SK-N-SH (cell line): ENCODE measurements at regions not wholly inside any gene's neighbourhood (a gene's known extent, or its start where the extent isn't known, plus 50 kb on each side); places are given as distances from the start of the nearest gene placed in this dataset.

Experiments
- CTCF ChIA-PET: fragments of 300-600, 350-600 bp; formaldehyde crosslinking; extraction: SDS; loops from one replicate; lab custom pipeline; 2021; lab: Yijun Ruan, JAX
- POLR2A ChIA-PET: fragments of 350-600 bp; sonication (Branson Sonifier 250); formaldehyde crosslinking; extraction: SDS; loops from one replicate; lab custom pipeline; 2020; ENCODE audit warnings: antibody characterized with exemption, inconsistent platforms; lab: Yijun Ruan, JAX
- DNase-seq: peaks from one replicate; pipeline ENCODE4 v3.0.0; 2012
- H2AFZ ChIP-seq: fragments of 200-600 bp; sonication (generic); 2 replicates; pipeline ENCODE4 v1.8.1; 2016; ENCODE audit warnings: antibody characterized with exemption, mild to moderate bottlenecking, low read depth
- H3F3A ChIP-seq: fragments of 200-600 bp; sonication (generic); replicated peaks from 2 replicates; pipeline ENCODE3; 2016; ENCODE audit warnings: antibody characterized with exemption, mild to moderate bottlenecking; ENCODE audit not compliant: insufficient read depth
- H3K27ac ChIP-seq, 2 experiments: fragments of 200-500 bp in 1 of 2; fragments of 200-600 bp in 1 of 2; sonication (Bioruptor generic) in 1 of 2; sonication (generic), shearing (Covaris generic) in 1 of 2; 2 replicates each; pipeline versions ENCODE4 v1.5.1 to v1.6.1; 2014 to 2016; ENCODE audit warnings: low read depth in 2 of 2, inconsistent platforms in 1 of 2, low read length in 1 of 2, mild to moderate bottlenecking in 1 of 2, mixed read lengths in 1 of 2
- H3K27me3 ChIP-seq: fragments of 200-600 bp; sonication (generic), shearing (Covaris generic); 2 replicates; pipeline ENCODE4 v1.6.1; 2016; ENCODE audit warnings: mixed run types; ENCODE audit not compliant: insufficient read depth
- H3K36me3 ChIP-seq, 2 experiments: fragments of 200-500 bp in 1 of 2; fragments of 200-600 bp in 1 of 2; sonication (Bioruptor generic) in 1 of 2; sonication (generic) in 1 of 2; replicated peaks in 1 of 2; 2 replicates each; pipeline versions ENCODE3 to v1.5.1; 2014 to 2016; ENCODE audit warnings: low read length in 1 of 2, mild to moderate bottlenecking in 1 of 2; ENCODE audit not compliant: insufficient read depth in 2 of 2, control insufficient read depth in 1 of 2
- H3K4me1 ChIP-seq, 2 experiments: fragments of 200-500 bp in 1 of 2; fragments of 200-600 bp in 1 of 2; sonication (Bioruptor generic) in 1 of 2; sonication (generic), shearing (Covaris generic) in 1 of 2; 2 replicates each; pipeline versions ENCODE4 v1.5.1 to v1.6.1; 2014 to 2016; ENCODE audit warnings: low read depth in 1 of 2, low read length in 1 of 2, mixed run types in 1 of 2; ENCODE audit not compliant: insufficient read depth in 2 of 2, control insufficient read depth in 1 of 2
- H3K4me2 ChIP-seq: fragments of 200-600 bp; sonication (generic), shearing (Covaris generic); 2 replicates; pipeline ENCODE4 v1.6.1; 2017; ENCODE audit warnings: mixed run types
- H3K4me3 ChIP-seq, 2 experiments: fragments of 200-500 bp in 1 of 2; fragments of 200-600 bp in 1 of 2; sonication (Bioruptor generic) in 1 of 2; sonication (generic), shearing (Covaris generic) in 1 of 2; 2 replicates each; pipeline versions ENCODE4 v1.5.1 to v1.8.1; 2014 to 2016; ENCODE audit warnings: low read depth in 2 of 2, inconsistent platforms in 1 of 2, low read length in 1 of 2, mild to moderate bottlenecking in 1 of 2, mixed read lengths in 1 of 2, moderate library complexity in 1 of 2
- H3K79me2 ChIP-seq: fragments of 200-600 bp; sonication (generic); 2 replicates; pipeline ENCODE4 v1.8.1; 2017; ENCODE audit warnings: mild to moderate bottlenecking; ENCODE audit not compliant: insufficient read depth
- H3K9ac ChIP-seq: fragments of 200-600 bp; sonication (generic); 2 replicates; pipeline ENCODE4 v1.6.1; 2017; ENCODE audit warnings: mixed run types
- H3K9me2 ChIP-seq: fragments of 200-600 bp; sonication (generic); 2 replicates; pipeline ENCODE4 v1.6.1; 2017; ENCODE audit warnings: mixed run types
- H3K9me3 ChIP-seq: fragments of 200-600 bp; sonication (generic); 2 replicates; pipeline ENCODE4 v1.6.1; 2017; ENCODE audit warnings: mixed run types, mild to moderate bottlenecking, moderate library complexity
- H4K20me1 ChIP-seq: fragments of 200-600 bp; sonication (generic); 2 replicates; pipeline ENCODE4 v1.6.1; 2017; ENCODE audit warnings: mild to moderate bottlenecking, mixed run types; ENCODE audit not compliant: insufficient read depth
- FOSL2 ChIP-seq: IDR thresholded peaks from 2 replicates; pipeline ENCODE4 v1.4.0; 2012; ENCODE audit warnings: low read depth, mild to moderate bottlenecking, moderate library complexity, borderline replicate concordance
- GABPA ChIP-seq: IDR thresholded peaks from 2 replicates; pipeline ENCODE4 v1.4.0; 2012; ENCODE audit warnings: low read depth, mild to moderate bottlenecking
- GATA2 ChIP-seq: sonication (generic); formaldehyde crosslinking; IDR thresholded peaks from 2 replicates; pipeline ENCODE4 v1.5.0; 2020; ENCODE audit warnings: mild to moderate bottlenecking, missing genetic modification reagents
- MAX ChIP-seq: IDR thresholded peaks from 2 replicates; pipeline ENCODE4 v1.4.0; 2012; ENCODE audit warnings: low read depth
- MEF2A ChIP-seq: IDR thresholded peaks from 2 replicates; pipeline ENCODE4 v1.4.0; 2012; ENCODE audit warnings: low read depth, borderline replicate concordance
- NFIC ChIP-seq: IDR thresholded peaks from 2 replicates; pipeline ENCODE4 v1.4.0; 2012; ENCODE audit warnings: borderline replicate concordance
- RXRA ChIP-seq: IDR thresholded peaks from 2 replicates; pipeline ENCODE4 v1.4.0; 2012; ENCODE audit warnings: low read depth, mild to moderate bottlenecking, borderline replicate concordance
- SIN3A ChIP-seq: IDR thresholded peaks from 2 replicates; pipeline ENCODE4 v1.6.1; 2012; ENCODE audit warnings: low read depth, mild to moderate bottlenecking, low read length, moderate library complexity, borderline replicate concordance
- TAF1 ChIP-seq: IDR thresholded peaks from 2 replicates; pipeline ENCODE4 v1.6.1; 2012; ENCODE audit warnings: low read depth, mild to moderate bottlenecking, low read length, moderate library complexity, borderline replicate concordance
- WGBS: methylation state at CpG from one replicate; pipeline ENCODE4 v1.1.6; 2017; ENCODE audit warnings: low lambda C conversion rate; 5-methylcytosine and 5-hydroxymethylcytosine counted together
- small RNA-seq, 7 experiments: library from RNA; depleted of rRNA; stranded (forward); fragments of <200 nt; gene quantifications; one replicate each; pipeline ENCODE3, GENCODE V24; 2012
- TF ChIP-seq, protein P1 (sequence below): fragments of 200-600 bp; sonication (generic); IDR thresholded peaks from 2 replicates; pipeline ENCODE4 v1.6.1; 2017; ENCODE audit warnings: antibody characterized with exemption, mild to moderate bottlenecking, moderate library complexity
- TF ChIP-seq, protein P2 (sequence below): IDR thresholded peaks from 2 replicates; pipeline ENCODE4; 2012
- TF ChIP-seq, protein P3 (sequence below): IDR thresholded peaks from 2 replicates; pipeline ENCODE4 v1.4.0; 2012; ENCODE audit warnings: low read depth, borderline replicate concordance

- TF ChIP-seq GATA2, result no peak
- TF ChIP-seq, protein P1, sequence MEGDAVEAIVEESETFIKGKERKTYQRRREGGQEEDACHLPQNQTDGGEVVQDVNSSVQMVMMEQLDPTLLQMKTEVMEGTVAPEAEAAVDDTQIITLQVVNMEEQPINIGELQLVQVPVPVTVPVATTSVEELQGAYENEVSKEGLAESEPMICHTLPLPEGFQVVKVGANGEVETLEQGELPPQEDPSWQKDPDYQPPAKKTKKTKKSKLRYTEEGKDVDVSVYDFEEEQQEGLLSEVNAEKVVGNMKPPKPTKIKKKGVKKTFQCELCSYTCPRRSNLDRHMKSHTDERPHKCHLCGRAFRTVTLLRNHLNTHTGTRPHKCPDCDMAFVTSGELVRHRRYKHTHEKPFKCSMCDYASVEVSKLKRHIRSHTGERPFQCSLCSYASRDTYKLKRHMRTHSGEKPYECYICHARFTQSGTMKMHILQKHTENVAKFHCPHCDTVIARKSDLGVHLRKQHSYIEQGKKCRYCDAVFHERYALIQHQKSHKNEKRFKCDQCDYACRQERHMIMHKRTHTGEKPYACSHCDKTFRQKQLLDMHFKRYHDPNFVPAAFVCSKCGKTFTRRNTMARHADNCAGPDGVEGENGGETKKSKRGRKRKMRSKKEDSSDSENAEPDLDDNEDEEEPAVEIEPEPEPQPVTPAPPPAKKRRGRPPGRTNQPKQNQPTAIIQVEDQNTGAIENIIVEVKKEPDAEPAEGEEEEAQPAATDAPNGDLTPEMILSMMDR, result no peak
- TF ChIP-seq, all 33 proteins: peak for 0
Observed at GRCh38 chr9:61674465-61674864, 484.6 kb downstream of the SPATA31A7 start (continued).

DNA sequence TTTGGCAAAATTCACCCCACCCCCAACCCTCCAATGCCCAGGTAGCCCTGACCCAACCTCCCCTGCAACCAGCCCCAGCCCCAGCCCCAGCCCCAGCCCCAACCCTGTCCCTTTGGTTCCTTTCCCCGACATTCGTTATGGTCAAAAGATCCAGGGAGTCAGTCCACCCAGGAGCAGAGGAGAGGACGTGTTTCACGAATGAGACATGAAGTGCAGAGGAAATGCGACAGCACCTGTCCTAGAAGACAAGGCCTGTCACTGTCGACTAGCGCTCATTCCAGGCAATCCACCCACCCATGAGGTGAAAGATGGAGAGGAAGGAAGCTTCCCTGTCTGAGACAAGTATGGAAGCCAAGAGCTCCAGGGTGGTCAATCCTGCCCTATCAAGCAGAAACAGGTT, 485.0 kb downstream of the SPATA31A7 start:
- no peak overlapping the region for H3K4me3 ChIP-seq
- H3K4me1 ChIP-seq, result no peaks in the 10 kb centered on the region; a peak in 1 of 4 replicates
- CTCF ChIA-PET, result no interaction called here
- no peaks in the 10 kb centered on the region for H3K9me3 ChIP-seq
- H3K27me3 ChIP-seq, result no peaks in the 10 kb centered on the region
- no peaks in the 10 kb centered on the region for H3K9me2 ChIP-seq
- no peaks in the 10 kb centered on the region for H3K79me2 ChIP-seq
- POLR2A ChIA-PET, result no interaction called here
- no peak overlapping the region for H3K27ac ChIP-seq
- DNase-seq, result no peak
- 71% methylated on average over 7 of the region's 7 CpGs for WGBS
- no peak for TF ChIP-seq MEF2A
- TF ChIP-seq FOSL2, result no peak
- TF ChIP-seq, protein P2, sequence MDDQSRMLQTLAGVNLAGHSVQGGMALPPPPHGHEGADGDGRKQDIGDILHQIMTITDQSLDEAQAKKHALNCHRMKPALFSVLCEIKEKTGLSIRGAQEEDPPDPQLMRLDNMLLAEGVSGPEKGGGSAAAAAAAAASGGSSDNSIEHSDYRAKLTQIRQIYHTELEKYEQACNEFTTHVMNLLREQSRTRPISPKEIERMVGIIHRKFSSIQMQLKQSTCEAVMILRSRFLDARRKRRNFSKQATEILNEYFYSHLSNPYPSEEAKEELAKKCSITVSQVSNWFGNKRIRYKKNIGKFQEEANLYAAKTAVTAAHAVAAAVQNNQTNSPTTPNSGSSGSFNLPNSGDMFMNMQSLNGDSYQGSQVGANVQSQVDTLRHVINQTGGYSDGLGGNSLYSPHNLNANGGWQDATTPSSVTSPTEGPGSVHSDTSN, result no peak
- no peak for TF ChIP-seq SIN3A
- TF ChIP-seq GABPA, result no peak
- TF ChIP-seq TAF1, result no peak
- TF ChIP-seq MAX, result no peak
- TF ChIP-seq, protein P3, sequence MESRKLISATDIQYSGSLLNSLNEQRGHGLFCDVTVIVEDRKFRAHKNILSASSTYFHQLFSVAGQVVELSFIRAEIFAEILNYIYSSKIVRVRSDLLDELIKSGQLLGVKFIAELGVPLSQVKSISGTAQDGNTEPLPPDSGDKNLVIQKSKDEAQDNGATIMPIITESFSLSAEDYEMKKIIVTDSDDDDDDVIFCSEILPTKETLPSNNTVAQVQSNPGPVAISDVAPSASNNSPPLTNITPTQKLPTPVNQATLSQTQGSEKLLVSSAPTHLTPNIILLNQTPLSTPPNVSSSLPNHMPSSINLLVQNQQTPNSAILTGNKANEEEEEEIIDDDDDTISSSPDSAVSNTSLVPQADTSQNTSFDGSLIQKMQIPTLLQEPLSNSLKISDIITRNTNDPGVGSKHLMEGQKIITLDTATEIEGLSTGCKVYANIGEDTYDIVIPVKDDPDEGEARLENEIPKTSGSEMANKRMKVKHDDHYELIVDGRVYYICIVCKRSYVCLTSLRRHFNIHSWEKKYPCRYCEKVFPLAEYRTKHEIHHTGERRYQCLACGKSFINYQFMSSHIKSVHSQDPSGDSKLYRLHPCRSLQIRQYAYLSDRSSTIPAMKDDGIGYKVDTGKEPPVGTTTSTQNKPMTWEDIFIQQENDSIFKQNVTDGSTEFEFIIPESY, result no peak
- no peak for TF ChIP-seq NFIC
- TF ChIP-seq RXRA, result no peak
- H3K4me2 ChIP-seq, result no peak overlapping the region
- no peaks in the 10 kb centered on the region for H3F3A ChIP-seq
- H4K20me1 ChIP-seq, result no peaks in the 10 kb centered on the region
- H3K9ac ChIP-seq, result no peak overlapping the region
- H3K36me3 ChIP-seq, result no peaks in the 10 kb centered on the region
- no peak overlapping the region for H2AFZ ChIP-seq

Small RNA genes lying in the stretch of these regions (small RNA-seq; reads per million reads assigned to genes)
- 0 reads per million in 7 experiments for gene RF00019
